GM12873 (cell line): ENCODE measurements at regions not wholly inside any gene's neighbourhood (a gene's known extent, or its start where the extent isn't known, plus 50 kb on each side); places are given as distances from the start of the nearest gene placed in this dataset.

Experiments used
- TF ChIP-seq, protein P1 (sequence below): IDR thresholded peaks from 2 replicates; pipeline ENCODE4 v1.5.1; 2012; ENCODE audit warnings: low read depth, mild to moderate bottlenecking, moderate library complexity, low read length, control low read depth; ENCODE audit not compliant: insufficient read depth; ENCODE audit errors: missing control alignments

GRCh38 chr22:27679176-27679575 is 122.4 kb downstream of the MN1 start:
- TF ChIP-seq, protein P1, sequence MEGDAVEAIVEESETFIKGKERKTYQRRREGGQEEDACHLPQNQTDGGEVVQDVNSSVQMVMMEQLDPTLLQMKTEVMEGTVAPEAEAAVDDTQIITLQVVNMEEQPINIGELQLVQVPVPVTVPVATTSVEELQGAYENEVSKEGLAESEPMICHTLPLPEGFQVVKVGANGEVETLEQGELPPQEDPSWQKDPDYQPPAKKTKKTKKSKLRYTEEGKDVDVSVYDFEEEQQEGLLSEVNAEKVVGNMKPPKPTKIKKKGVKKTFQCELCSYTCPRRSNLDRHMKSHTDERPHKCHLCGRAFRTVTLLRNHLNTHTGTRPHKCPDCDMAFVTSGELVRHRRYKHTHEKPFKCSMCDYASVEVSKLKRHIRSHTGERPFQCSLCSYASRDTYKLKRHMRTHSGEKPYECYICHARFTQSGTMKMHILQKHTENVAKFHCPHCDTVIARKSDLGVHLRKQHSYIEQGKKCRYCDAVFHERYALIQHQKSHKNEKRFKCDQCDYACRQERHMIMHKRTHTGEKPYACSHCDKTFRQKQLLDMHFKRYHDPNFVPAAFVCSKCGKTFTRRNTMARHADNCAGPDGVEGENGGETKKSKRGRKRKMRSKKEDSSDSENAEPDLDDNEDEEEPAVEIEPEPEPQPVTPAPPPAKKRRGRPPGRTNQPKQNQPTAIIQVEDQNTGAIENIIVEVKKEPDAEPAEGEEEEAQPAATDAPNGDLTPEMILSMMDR = no peak

- TF ChIP-seq, protein P1 = no peak
Measured at GRCh38 chr22:27679693-27680488, 121.7 kb downstream of the MN1 start.

GRCh38 chr22:27680636-27681035 is 120.9 kb downstream of the MN1 start:
- TF ChIP-seq, protein P1 = no peak

- TF ChIP-seq, protein P1 = no peak
Measured at GRCh38 chr22:27681037-27681436, 120.5 kb downstream of the MN1 start.

DNA sequence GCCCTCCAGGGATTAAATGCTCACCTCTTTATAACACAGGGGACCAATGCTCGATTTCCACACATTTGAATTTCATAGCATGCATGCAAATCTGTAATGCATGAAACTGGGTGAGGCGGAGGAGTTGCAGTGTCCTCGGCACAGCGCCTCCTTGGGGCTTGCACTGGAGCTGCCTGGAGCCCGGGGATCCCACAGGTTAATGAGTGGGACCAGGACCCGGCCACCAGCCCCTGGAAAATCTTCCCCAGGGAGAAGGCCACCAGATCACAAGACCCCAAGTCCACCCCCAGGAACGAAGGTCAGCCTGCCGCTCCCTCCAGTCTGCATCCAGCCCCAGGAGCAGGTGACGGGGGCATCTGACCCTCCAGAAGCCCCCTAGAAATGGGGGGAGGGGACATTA is 119.1 kb downstream of the MN1 start:
- TF ChIP-seq, protein P1 = peak; percentile 30

DNA sequence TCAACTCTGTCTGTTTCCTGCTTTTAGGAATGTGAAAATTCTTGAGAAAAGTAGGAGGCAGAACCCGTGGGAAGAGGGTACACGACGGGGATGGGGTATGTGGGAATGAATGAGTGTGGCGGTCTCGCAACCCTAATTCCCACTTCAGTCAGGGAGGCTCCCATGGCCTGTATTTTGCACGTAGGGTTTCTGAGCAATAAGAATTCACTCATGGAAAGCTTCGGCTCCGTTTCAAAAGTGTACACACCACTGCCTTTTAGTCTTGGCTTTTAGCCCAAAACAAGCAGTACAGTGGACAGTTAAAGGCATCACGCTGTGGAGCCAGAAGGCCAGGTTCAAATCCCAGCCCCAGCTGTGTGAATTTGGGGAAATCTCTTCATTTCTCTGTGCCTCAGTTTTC is 116.7 kb downstream of the MN1 start:
- TF ChIP-seq, protein P1 = no peak

- TF ChIP-seq, protein P1 = no peak
Measured at GRCh38 chr22:27685515-27685914, 116.0 kb downstream of the MN1 start.
